ENCODE measurements at regions not wholly inside any gene's neighbourhood (a gene's known extent, or its start where the extent isn't known, plus 50 kb on each side); places are given as distances from the start of the nearest gene placed in this dataset.
A peak's percentile ranks its signal among the peaks of the same experiment; 100 is the strongest.

DNA sequence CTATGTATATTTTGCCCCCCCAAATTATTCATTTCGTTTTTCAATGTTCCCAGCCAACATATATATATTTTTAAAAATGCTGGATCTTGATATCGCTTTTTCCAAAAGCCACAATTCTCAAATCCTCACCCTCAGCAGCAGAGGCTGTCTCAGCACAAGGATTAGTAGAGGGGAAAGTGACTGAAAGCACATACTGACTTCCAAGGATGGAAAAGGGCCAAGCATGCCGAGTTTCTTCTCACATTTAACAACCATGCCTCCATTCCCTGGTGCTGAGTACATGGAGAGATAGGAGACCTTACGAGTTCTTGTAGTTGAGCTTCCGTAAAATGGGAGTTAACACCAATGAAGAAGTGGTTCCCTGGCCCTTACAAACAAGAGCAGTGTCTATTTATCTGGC, 403.4 kb upstream of the DCN start:
- no peaks in the 10 kb centered on the region for H3K36me3 Mint-ChIP-seq (ENCODE audit: low read depth)
- H3K4me3 Mint-ChIP-seq = no peak overlapping the region
- H3K4me1 Mint-ChIP-seq = peaks cover 12% of the 10 kb centered on the region

DNA sequence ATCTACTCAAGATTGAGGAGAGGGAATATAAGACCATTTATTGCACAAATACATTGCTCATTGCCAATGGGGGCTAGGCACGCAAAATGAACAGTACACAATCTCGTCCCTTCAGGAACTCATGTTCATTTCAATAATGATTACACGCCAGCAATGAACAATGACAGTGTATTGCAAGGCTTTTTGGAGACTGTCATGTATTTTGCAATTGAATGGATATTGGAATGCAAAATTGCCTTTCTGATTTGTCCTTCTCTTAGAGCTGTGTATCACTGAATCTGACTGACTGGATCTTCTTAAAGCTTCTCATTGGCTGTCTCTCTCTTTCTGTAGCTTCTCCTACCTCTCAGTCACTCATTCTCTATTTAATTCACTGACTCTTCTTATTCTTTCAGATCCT, 400.2 kb upstream of the DCN start:
- TF ChIP-seq CTCF (conservative IDR thresholded peaks at IDR 0.05) = no peak
- no peak overlapping the region for H3K4me3 Mint-ChIP-seq
- peak overlapping the region; percentile 37 for H3K27ac Mint-ChIP-seq (ENCODE audit: unreplicated experiment)
- no peak for DNase-seq (ENCODE audit: low read depth, low spot score)
- H3K9me3 Mint-ChIP-seq = peaks cover 3% of the 10 kb centered on the region
- no peaks in the 10 kb centered on the region for H3K36me3 Mint-ChIP-seq (ENCODE audit: low read depth)
- peaks cover 34% of the 10 kb centered on the region for H3K4me1 Mint-ChIP-seq
- no peaks in the 10 kb centered on the region for H3K27me3 Mint-ChIP-seq (ENCODE audit: low read depth)

More for the DNA sequence above, 403.4 kb upstream of the DCN start:
- Mint-ChIP-seq H3K9me3 (peaks cover 3% of the 10 kb centered on the region), H3K27me3 (ENCODE audit: low read depth) (no peaks in the 10 kb centered on the region), H3K27ac (ENCODE audit: unreplicated experiment) (no peak overlapping the region)
- no peak for TF ChIP-seq CTCF (conservative IDR thresholded peaks at IDR 0.05)
- no peak for DNase-seq (ENCODE audit: low read depth, low spot score)

DNA sequence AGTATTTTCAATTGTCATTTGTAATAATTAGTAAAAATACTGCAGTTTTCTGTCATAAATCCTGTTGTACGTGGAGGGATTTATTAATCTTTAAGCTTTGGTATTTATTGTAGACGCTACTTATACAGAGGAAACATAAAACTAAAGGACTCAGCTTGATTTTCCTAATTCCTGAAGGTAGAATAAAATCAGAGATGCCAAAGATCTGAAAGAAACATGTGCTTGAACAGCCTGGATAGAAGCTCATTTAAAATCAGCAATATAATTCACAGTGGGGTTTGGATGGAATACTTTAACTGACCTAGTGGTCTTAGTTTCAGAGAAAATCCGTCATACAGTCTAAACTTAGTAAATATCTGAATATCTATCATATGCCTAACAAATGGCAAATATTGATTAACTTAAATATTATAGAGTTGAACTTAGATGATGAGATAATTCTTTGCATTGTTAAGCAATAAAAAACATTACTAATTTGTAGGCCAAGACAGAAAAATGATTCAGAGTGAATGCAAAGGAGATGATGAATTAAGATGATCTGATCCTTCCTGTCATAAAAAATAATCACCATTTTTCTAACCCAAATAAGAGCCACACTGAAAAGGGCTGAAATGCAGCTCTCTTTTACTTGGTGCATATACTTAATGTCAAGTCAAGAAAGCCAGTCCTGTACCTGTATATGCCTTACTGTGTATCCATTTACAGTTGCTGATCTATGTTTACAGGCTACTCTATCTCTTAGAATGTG, 397.1 kb upstream of the DCN start:
- H3K4me3 Mint-ChIP-seq = no peak overlapping the region
- no peaks in the 10 kb centered on the region for H3K36me3 Mint-ChIP-seq (ENCODE audit: low read depth)
- H3K27me3 Mint-ChIP-seq (ENCODE audit: low read depth) = no peaks in the 10 kb centered on the region
- no peaks in the 10 kb centered on the region for H3K9me3 Mint-ChIP-seq
- peaks cover 42% of the 10 kb centered on the region for H3K4me1 Mint-ChIP-seq
- TF ChIP-seq CTCF (conservative IDR thresholded peaks at IDR 0.05) = no peak
- peak overlapping the region; percentile 37 for H3K27ac Mint-ChIP-seq (ENCODE audit: unreplicated experiment)
- no peak for DNase-seq (ENCODE audit: low read depth, low spot score)

DNA sequence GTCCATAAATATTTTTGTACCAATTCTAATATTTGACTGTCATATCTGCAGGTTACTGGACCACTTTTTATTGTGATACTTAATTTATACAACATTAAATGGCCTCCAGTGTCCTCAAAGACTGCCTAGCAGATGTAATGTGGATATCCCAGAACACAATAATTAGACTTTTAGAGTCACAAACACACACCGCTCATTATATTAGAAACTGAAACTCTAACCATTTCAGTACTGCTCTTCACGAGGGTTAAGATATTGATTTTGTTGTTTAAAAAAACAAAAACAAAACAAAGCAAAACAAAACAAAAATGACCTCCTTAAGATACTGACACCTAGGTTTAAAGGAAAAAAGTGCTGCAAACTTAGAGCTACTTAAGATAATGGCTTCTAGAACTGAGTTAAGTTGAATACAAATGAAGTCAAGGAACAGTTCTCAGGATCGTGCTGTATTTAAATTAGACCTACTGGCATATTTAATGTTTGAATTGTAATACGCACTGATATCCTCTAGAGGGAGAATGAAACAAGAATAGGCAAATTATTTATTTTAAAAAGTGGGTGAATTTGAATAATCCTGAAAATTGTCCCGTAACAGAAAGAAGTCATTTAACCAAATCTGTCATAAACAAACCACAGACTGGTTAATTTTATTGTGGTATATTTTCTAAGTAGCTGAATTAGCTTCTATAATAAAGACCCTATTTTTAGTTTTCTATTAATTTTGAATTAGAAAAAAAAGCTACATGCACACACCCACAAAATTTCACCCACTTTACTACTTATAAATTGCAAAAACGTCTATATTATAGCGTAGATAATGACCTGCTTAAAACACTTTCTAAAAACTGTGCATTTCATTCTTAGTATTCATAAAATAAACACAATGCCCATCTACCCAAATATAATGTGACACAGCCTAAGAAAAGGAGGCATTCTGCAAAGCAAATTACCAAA, 395.2 kb upstream of the DCN start:
- H3K27ac Mint-ChIP-seq (ENCODE audit: unreplicated experiment) = peak overlapping the region; percentile 23
- no peaks in the 10 kb centered on the region for H3K27me3 Mint-ChIP-seq (ENCODE audit: low read depth)
- H3K4me3 Mint-ChIP-seq = peak overlapping the region; percentile 29
- H3K36me3 Mint-ChIP-seq (ENCODE audit: low read depth) = no peaks in the 10 kb centered on the region
- no peak for DNase-seq (ENCODE audit: low read depth, low spot score)
- H3K4me1 Mint-ChIP-seq = peaks cover 48% of the 10 kb centered on the region
- no peaks in the 10 kb centered on the region for H3K9me3 Mint-ChIP-seq
- peak; percentile 72 for TF ChIP-seq CTCF (conservative IDR thresholded peaks at IDR 0.05)

GRCh38 chr12:91576432-91576831, 393.8 kb upstream of the DCN start:
- Mint-ChIP-seq H3K36me3 (ENCODE audit: low read depth) (no peaks in the 10 kb centered on the region), H3K9me3 (no peaks in the 10 kb centered on the region), H3K4me1 (peaks cover 41% of the 10 kb centered on the region), H3K27me3 (ENCODE audit: low read depth) (no peaks in the 10 kb centered on the region), H3K4me3 (no peak overlapping the region), H3K27ac (ENCODE audit: unreplicated experiment) (no peak overlapping the region)
- no peak for DNase-seq (ENCODE audit: low read depth, low spot score)
- no peak for TF ChIP-seq CTCF (conservative IDR thresholded peaks at IDR 0.05)
